Stimulated activated CD4-positive, alpha-beta T cell treated with anti-CD3 and anti-CD28 coated beads, Interleukin-15, amount 100 ng/mL, for 1 hour (primary cell): ENCODE measurements at regions not wholly inside any gene's neighbourhood (a gene's known extent, or its start where the extent isn't known, plus 50 kb on each side); places are given as distances from the start of the nearest gene placed in this dataset.
"Not testable (repeated sequence)": the region's sequence is repeated elsewhere in the genome, so short reads cannot be mapped to it uniquely, and the experiment has no call there.

Experiments used
- DNase-seq, 2 donors: peaks; one replicate each; pipeline ENCODE4 v3.0.0-alpha.2; 2020; ENCODE audit warnings: low read depth in 1 of 2, low spot score in 1 of 2

- no peak for DNase-seq
These were observed 87.3 kb downstream of the PHLDA1 start for GRCh38 chr12:75944097-75944904.

- no peak for DNase-seq
These were observed 87.9 kb downstream of the PHLDA1 start for GRCh38 chr12:75943730-75944096.

GRCh38 chr12:75941661-75942060, 89.9 kb downstream of the PHLDA1 start:
- not testable (repeated sequence) for DNase-seq

- DNase-seq = no peak
These were observed 92.4 kb downstream of the PHLDA1 start for GRCh38 chr12:75939016-75939642.

- no peak for DNase-seq
These were observed 93.4 kb downstream of the PHLDA1 start for GRCh38 chr12:75938189-75938588.

- DNase-seq = no peak
These were observed 94.1 kb downstream of the PHLDA1 start for GRCh38 chr12:75937486-75937885.

GRCh38 chr12:75936515-75937440, 94.8 kb downstream of the PHLDA1 start:
- no peak for DNase-seq

- no peak for DNase-seq
These were observed 95.9 kb downstream of the PHLDA1 start for GRCh38 chr12:75935539-75936242.

GRCh38 chr12:75933101-75933500, 98.5 kb downstream of the PHLDA1 start:
- no peak for DNase-seq

GRCh38 chr12:75932241-75932640, 99.3 kb downstream of the PHLDA1 start:
- no peak for DNase-seq

- DNase-seq = no peak
These were observed 107.5 kb downstream of the PHLDA1 start for GRCh38 chr12:75923964-75924666.

GRCh38 chr12:75922944-75923642, 108.5 kb downstream of the PHLDA1 start:
- DNase-seq = no peak

- no peak for DNase-seq
These were observed 109.8 kb downstream of the PHLDA1 start for GRCh38 chr12:75921622-75922289.

GRCh38 chr12:75917715-75918114, 113.9 kb downstream of the PHLDA1 start:
- DNase-seq = no peak

- DNase-seq = no peak
These were observed 114.5 kb downstream of the PHLDA1 start for GRCh38 chr12:75917083-75917482.

- DNase-seq = no peak
These were observed 117.8 kb downstream of the PHLDA1 start for GRCh38 chr12:75913502-75914351.

- DNase-seq = no peak
These were observed 121.6 kb downstream of the PHLDA1 start for GRCh38 chr12:75909714-75910656.
